IMR-90 (cell line): ENCODE measurements at regions not wholly inside any gene's neighbourhood (a gene's known extent, or its start where the extent isn't known, plus 50 kb on each side); places are given as distances from the start of the nearest gene placed in this dataset.

Source experiments
- ATAC-seq: fragments of 200-7000 bp; cut with Tn5 transposase; 2 replicates; pipeline ENCODE4 v1.9.1; 2020; ENCODE audit warnings: low read depth, mild to moderate bottlenecking, moderate library complexity
- BruUV-seq: library from RNA; stranded (reverse); fragments of 400-500 nt; replicated peaks from 2 replicates; lab custom pipeline; 2021; lab: Mats Ljungman, UMichigan
- CTCF ChIA-PET: fragments of 300-600 bp; formaldehyde crosslinking; extraction: SDS; loops from one replicate; lab custom pipeline; 2021; ENCODE audit warnings: antibody characterized with exemption; lab: Yijun Ruan, JAX
- POLR2A ChIA-PET: fragments of 300-600 bp; sonication (Branson Sonifier 250); formaldehyde crosslinking; loops from one replicate; lab custom pipeline; 2022; ENCODE audit warnings: antibody characterized with exemption; ENCODE audit not compliant: unreplicated experiment; lab: Charles Lee
- DNase-seq: peaks from one replicate; pipeline ENCODE4 v3.0.0; 2013
- H2AFZ ChIP-seq: replicated peaks from 2 replicates; pipeline ENCODE3; 2013; ENCODE audit warnings: low read length, mild to moderate bottlenecking; ENCODE audit not compliant: poor library complexity
- H2AK5ac ChIP-seq: 2 replicates; pipeline ENCODE4 v1.6.1; 2013; ENCODE audit warnings: low read depth, low read length, inconsistent platforms
- H2AK9ac ChIP-seq: replicated peaks from 2 replicates; pipeline ENCODE3; 2013; ENCODE audit warnings: mild to moderate bottlenecking, low read depth, low read length, moderate library complexity; ENCODE audit not compliant: poor library complexity
- H2BK120ac ChIP-seq: 2 replicates; pipeline ENCODE4 v1.6.1; 2013; ENCODE audit warnings: low read depth, low read length, inconsistent platforms
- H2BK15ac ChIP-seq: 3 replicates; pipeline ENCODE4 v1.6.1; 2013; ENCODE audit warnings: low read depth, low read length, inconsistent platforms
- H2BK20ac ChIP-seq: 2 replicates; pipeline ENCODE4 v1.6.1; 2013; ENCODE audit warnings: low read depth, mild to moderate bottlenecking, inconsistent platforms, low read length, moderate library complexity
- H2BK5ac ChIP-seq: 2 replicates; pipeline ENCODE4 v1.6.1; 2013; ENCODE audit warnings: mild to moderate bottlenecking, low read depth, low read length, inconsistent platforms; ENCODE audit not compliant: poor library complexity, severe bottlenecking
- H3K14ac ChIP-seq: replicated peaks from 2 replicates; pipeline ENCODE4 v1.6.1; 2013; ENCODE audit warnings: low read depth, low read length, inconsistent platforms
- H3K18ac ChIP-seq: 2 replicates; pipeline ENCODE4 v1.6.1; 2013; ENCODE audit warnings: low read depth, low read length, control low read depth
- H3K23ac ChIP-seq: 2 replicates; pipeline ENCODE4 v1.6.1; 2013; ENCODE audit warnings: low read depth, low read length, inconsistent platforms
- H3K27ac ChIP-seq: 2 replicates; pipeline ENCODE4 v1.5.1; 2013; ENCODE audit warnings: mild to moderate bottlenecking, control low read depth, low read length; ENCODE audit not compliant: insufficient read depth
- H3K27me3 ChIP-seq: 2 replicates; pipeline ENCODE4 v1.6.1; 2013; ENCODE audit warnings: low read length; ENCODE audit not compliant: control insufficient read depth, insufficient read depth
- H3K36me3 ChIP-seq: 2 replicates; pipeline ENCODE4 v1.6.1; 2013; ENCODE audit warnings: low read length, mixed read lengths; ENCODE audit not compliant: control insufficient read depth, insufficient read depth
- H3K4ac ChIP-seq: 2 replicates; pipeline ENCODE4 v1.6.1; 2013; ENCODE audit warnings: low read depth, low read length, inconsistent platforms
- H3K4me1 ChIP-seq: 2 replicates; pipeline ENCODE4 v1.6.1; 2013; ENCODE audit warnings: low read length, mixed read lengths; ENCODE audit not compliant: control insufficient read depth, insufficient read depth
- H3K4me2 ChIP-seq: 2 replicates; pipeline ENCODE4 v1.6.1; 2013; ENCODE audit warnings: low read depth, mild to moderate bottlenecking, control low read depth, low read length, moderate library complexity
- H3K4me3 ChIP-seq: 2 replicates; pipeline ENCODE4 v1.5.1; 2013; ENCODE audit warnings: low read depth, mild to moderate bottlenecking, control low read depth, low read length, moderate library complexity; ENCODE audit not compliant: insufficient read depth
- H3K56ac ChIP-seq: 2 replicates; pipeline ENCODE4 v1.6.1; 2013; ENCODE audit warnings: low read length, inconsistent platforms; ENCODE audit not compliant: insufficient read depth; ENCODE audit errors: extremely low read depth
- H3K79me1 ChIP-seq, 2 experiments: 2 replicates each; pipeline ENCODE4 v1.6.1; 2013; ENCODE audit warnings: low read length in 2 of 2, inconsistent platforms in 1 of 2, low read depth in 1 of 2
- H3K9ac ChIP-seq: 2 replicates; pipeline ENCODE4 v1.6.1; 2013; ENCODE audit warnings: low read depth, low read length, control low read depth
- H3K9me1 ChIP-seq: 2 replicates; pipeline ENCODE4 v1.6.1; 2013; ENCODE audit warnings: low read length, inconsistent platforms; ENCODE audit not compliant: insufficient read depth
- H3K9me3 ChIP-seq: 2 replicates; pipeline ENCODE4 v1.6.1; 2013; ENCODE audit warnings: low read length; ENCODE audit not compliant: control insufficient read depth, insufficient read depth
- H4K20me1 ChIP-seq: 2 replicates; pipeline ENCODE4 v1.6.1; 2013; ENCODE audit warnings: low read length, inconsistent platforms; ENCODE audit not compliant: insufficient read depth
- H4K5ac ChIP-seq: 2 replicates; pipeline ENCODE4 v1.6.1; 2013; ENCODE audit warnings: mild to moderate bottlenecking, low read depth, low read length, control low read depth
- H4K8ac ChIP-seq, 2 experiments: 2 replicates each; pipeline ENCODE4 v1.6.1; 2013; ENCODE audit warnings: low read depth in 2 of 2, low read length in 2 of 2, control low read depth in 1 of 2, inconsistent platforms in 1 of 2
- H4K91ac ChIP-seq: 2 replicates; pipeline ENCODE4 v1.6.1; 2013; ENCODE audit warnings: low read depth, low read length, inconsistent platforms; ENCODE audit not compliant: insufficient read depth
- CTCF ChIP-seq: conservative IDR thresholded peaks from 2 replicates; pipeline ENCODE4 v1.5.1; 2012; ENCODE audit warnings: mild to moderate bottlenecking, low read depth, low read length, improper control_type of control experiment
- MAFK ChIP-seq: IDR thresholded peaks from 2 replicates; pipeline ENCODE4 v1.6.1; 2012; ENCODE audit warnings: low read depth, low read length, improper control_type of control experiment
- MAZ ChIP-seq: IDR thresholded peaks from 2 replicates; pipeline ENCODE4 v1.6.1; 2012; ENCODE audit warnings: low read depth, mild to moderate bottlenecking, low read length, improper control_type of control experiment, moderate library complexity, borderline replicate concordance
- NFE2L2 ChIP-seq: fragments of 150-350 bp; IDR thresholded peaks from 2 replicates; pipeline ENCODE4 v1.6.1; 2016; ENCODE audit warnings: low read depth, mild to moderate bottlenecking, low read length
- USF2 ChIP-seq: fragments of 150-350 bp; IDR thresholded peaks from 2 replicates; pipeline ENCODE4 v1.6.1; 2017; ENCODE audit warnings: mild to moderate bottlenecking, antibody characterized with exemption, low read length, low read depth
- WGBS, 2 experiments: methylation state at CpG; one replicate each; pipeline versions ENCODE4 v1.1.5 to v1.1.7; 2013; ENCODE audit warnings: missing lambda C conversion rate in 2 of 2; ENCODE audit not compliant: insufficient read length in 1 of 2; ENCODE audit errors: extremely low coverage in 2 of 2; 5-methylcytosine and 5-hydroxymethylcytosine counted together
- dilution Hi-C: fragments of 300-500 bp; cut with HindIII; formaldehyde crosslinking; loops from one replicate; pipeline ENCODE4 v1.14.3; 2018; ENCODE audit warnings: low sequenced_read_pairs; ENCODE audit not compliant: unreplicated experiment
- in situ Hi-C: fragments of 300-500 bp; cut with MboI; formaldehyde crosslinking; loops from 3 replicates; pipeline ENCODE4 v1.14.3; 2019; ENCODE audit warnings: low sequenced_read_pairs, inconsistent platforms, mixed read lengths
- intact Hi-C: fragments of 100-400 bp; cut with micrococcal nuclease; formaldehyde crosslinking; loops from 2 replicates; pipeline ENCODE4 v1.10.0; 2022

- no peaks in the 10 kb centered on the region for H3K9me1 ChIP-seq
- DNase-seq (no peak), ATAC-seq (no peak)
- H4K91ac ChIP-seq: no peak overlapping the region
- POLR2A ChIA-PET: no interaction called here
- H3K27ac ChIP-seq: no peak overlapping the region
- H4K20me1 ChIP-seq: no peaks in the 10 kb centered on the region
- H2BK5ac ChIP-seq: no peak overlapping the region
- H3K27me3 ChIP-seq: no peaks in the 10 kb centered on the region
- H3K9ac ChIP-seq: no peak overlapping the region
- H3K56ac ChIP-seq: no peak overlapping the region
- no peaks in the 10 kb centered on the region for H3K36me3 ChIP-seq
- H4K5ac ChIP-seq: no peak overlapping the region
- dilution Hi-C loops: no loop called here
- intact Hi-C loops: loop anchor here (5.0 kb wide), 1 partner anchor 274 kb away; no protein-coding TSS in a partner anchor
- CTCF ChIA-PET: no interaction called here
- H2BK120ac ChIP-seq: no peak overlapping the region
- no peak overlapping the region for H4K8ac ChIP-seq
- BruUV-seq: no TSS peak
- no peak overlapping the region for H2BK15ac ChIP-seq
- H3K9me3 ChIP-seq: 0 out of 2 replicates have a peak, but pooled peaks cover 4% of the 10 kb centered on the region
- H3K18ac ChIP-seq: no peak overlapping the region
- no peak overlapping the region for H2AK5ac ChIP-seq
- no peak overlapping the region for H3K14ac ChIP-seq
- H2BK20ac ChIP-seq: no peak overlapping the region
- H3K4me1 ChIP-seq: no peaks in the 10 kb centered on the region
- H3K79me1 ChIP-seq: no peaks in the 10 kb centered on the region
- no peak overlapping the region for H3K4ac ChIP-seq
- no peak overlapping the region for H3K4me2 ChIP-seq
- H3K23ac ChIP-seq: no peak overlapping the region
- no peak overlapping the region for H3K4me3 ChIP-seq
- no peak overlapping the region for H2AFZ ChIP-seq
- no CpG with 5 or more reads among the region's 1 CpG for WGBS, 2 experiments
- in situ Hi-C loops: no loop called here
- no peak overlapping the region for H2AK9ac ChIP-seq
- no peak for TF ChIP-seq CTCF
- TF ChIP-seq NFE2L2: no peak
- no peak for TF ChIP-seq USF2
- TF ChIP-seq MAFK: no peak
- no peak for TF ChIP-seq MAZ
Observed at GRCh38 chr4:27888505-27888904, 1027.9 kb downstream of the STIM2 start.
